Endodermal cell (in vitro differentiated cells): ENCODE measurements at regions not wholly inside any gene's neighbourhood (a gene's known extent, or its start where the extent isn't known, plus 50 kb on each side); places are given as distances from the start of the nearest gene placed in this dataset.

Source experiments
- DNase-seq: peaks from one replicate; pipeline ENCODE4 v3.0.0-alpha.2; 2017
- H3K27ac ChIP-seq: 2 replicates; pipeline ENCODE4 v1.5.1; 2013; ENCODE audit warnings: mild to moderate bottlenecking, low read depth, low read length, moderate library complexity
- H3K27me3 ChIP-seq: 2 replicates; pipeline ENCODE4 v1.6.1; 2013; ENCODE audit warnings: mild to moderate bottlenecking, low read length, moderate library complexity; ENCODE audit not compliant: insufficient read depth, control insufficient read depth, poor library complexity, severe bottlenecking
- H3K36me3 ChIP-seq: 2 replicates; pipeline ENCODE4 v1.7.0; 2013; ENCODE audit warnings: mild to moderate bottlenecking, low read length, moderate library complexity; ENCODE audit not compliant: control insufficient read depth, insufficient read depth
- H3K4me1 ChIP-seq: one replicate; pipeline ENCODE4 v1.7.0; 2013; ENCODE audit warnings: low read length; ENCODE audit not compliant: control insufficient read depth, insufficient read depth
- H3K4me3 ChIP-seq: 2 replicates; pipeline ENCODE4 v1.5.1; 2013; ENCODE audit warnings: mild to moderate bottlenecking, low read length, moderate library complexity
- H3K9ac ChIP-seq: 2 replicates; pipeline ENCODE4 v1.6.1; 2013; ENCODE audit warnings: mild to moderate bottlenecking, low read length, moderate library complexity; ENCODE audit not compliant: poor library complexity, severe bottlenecking; ENCODE audit errors: extremely low read depth
- H3K9me3 ChIP-seq: 2 replicates; pipeline ENCODE4 v1.6.1; 2013; ENCODE audit warnings: mild to moderate bottlenecking, low read length, moderate library complexity; ENCODE audit not compliant: control insufficient read depth
- H3K27ac Mint-ChIP-seq: 2 replicates; pipeline ENCODE4 v1.8.0; 2020; ENCODE audit warnings: mixed read lengths
- H3K27me3 Mint-ChIP-seq: 2 replicates; pipeline ENCODE4 v1.8.0; 2021; ENCODE audit warnings: mild to moderate bottlenecking, mixed read lengths; ENCODE audit not compliant: insufficient read depth
- H3K36me3 Mint-ChIP-seq: 2 replicates; pipeline ENCODE4 v1.8.0; 2020; ENCODE audit warnings: low read depth, mixed read lengths
- H3K4me1 Mint-ChIP-seq: 2 replicates; pipeline ENCODE4 v1.8.0; 2020; ENCODE audit warnings: mixed read lengths
- H3K4me3 Mint-ChIP-seq: 2 replicates; pipeline ENCODE4 v1.8.0; 2020; ENCODE audit warnings: mild to moderate bottlenecking, moderate library complexity, mixed read lengths
- H3K9me3 Mint-ChIP-seq: 2 replicates; pipeline ENCODE4 v1.8.0; 2020; ENCODE audit warnings: mild to moderate bottlenecking, mixed read lengths
- WGBS, 2 experiments: methylation state at CpG; one replicate each; pipeline versions ENCODE4 v1.1.5 to v1.1.7; 2013; ENCODE audit warnings: missing lambda C conversion rate in 2 of 2, mixed read lengths in 1 of 2; ENCODE audit not compliant: insufficient coverage in 1 of 2, insufficient read length in 1 of 2; 5-methylcytosine and 5-hydroxymethylcytosine counted together
- TF ChIP-seq, protein P1 (sequence below): fragments of 200-600 bp; sonication (generic); conservative IDR thresholded peaks from 2 replicates; pipeline ENCODE4 v1.5.0; 2021; ENCODE audit warnings: antibody characterized with exemption, mild to moderate bottlenecking

DNA sequence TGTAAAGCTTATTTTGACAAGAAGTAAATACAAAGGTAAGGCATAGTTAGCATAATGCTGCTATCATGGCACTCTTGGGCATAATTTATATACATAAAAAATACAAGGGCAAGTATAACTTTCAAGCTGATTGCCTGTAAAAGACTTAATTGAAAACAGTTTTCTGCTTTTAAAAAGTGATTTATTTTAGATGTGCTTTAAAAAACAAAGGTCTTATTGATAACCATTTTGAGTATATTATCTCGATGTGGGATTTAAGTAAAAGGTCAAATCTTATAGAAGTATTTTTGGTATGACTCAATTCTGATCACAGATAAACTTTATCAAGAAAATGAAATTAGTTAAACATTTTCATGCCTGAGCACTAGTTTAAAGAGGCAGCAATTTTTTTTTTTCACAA, 175.8 kb downstream of the KCNRG start:
- Mint-ChIP-seq H3K36me3 (peaks cover 9% of the 10 kb centered on the region), H3K27me3 (no peaks in the 10 kb centered on the region), H3K4me1 (peaks cover 3% of the 10 kb centered on the region), H3K4me3 (no peak overlapping the region), H3K9me3 (peaks cover 14% of the 10 kb centered on the region), H3K27ac (no peak overlapping the region)
- no peaks in the 10 kb centered on the region for H3K4me1 ChIP-seq
- H3K27me3 ChIP-seq: no peaks in the 10 kb centered on the region
- TF ChIP-seq, protein P1, sequence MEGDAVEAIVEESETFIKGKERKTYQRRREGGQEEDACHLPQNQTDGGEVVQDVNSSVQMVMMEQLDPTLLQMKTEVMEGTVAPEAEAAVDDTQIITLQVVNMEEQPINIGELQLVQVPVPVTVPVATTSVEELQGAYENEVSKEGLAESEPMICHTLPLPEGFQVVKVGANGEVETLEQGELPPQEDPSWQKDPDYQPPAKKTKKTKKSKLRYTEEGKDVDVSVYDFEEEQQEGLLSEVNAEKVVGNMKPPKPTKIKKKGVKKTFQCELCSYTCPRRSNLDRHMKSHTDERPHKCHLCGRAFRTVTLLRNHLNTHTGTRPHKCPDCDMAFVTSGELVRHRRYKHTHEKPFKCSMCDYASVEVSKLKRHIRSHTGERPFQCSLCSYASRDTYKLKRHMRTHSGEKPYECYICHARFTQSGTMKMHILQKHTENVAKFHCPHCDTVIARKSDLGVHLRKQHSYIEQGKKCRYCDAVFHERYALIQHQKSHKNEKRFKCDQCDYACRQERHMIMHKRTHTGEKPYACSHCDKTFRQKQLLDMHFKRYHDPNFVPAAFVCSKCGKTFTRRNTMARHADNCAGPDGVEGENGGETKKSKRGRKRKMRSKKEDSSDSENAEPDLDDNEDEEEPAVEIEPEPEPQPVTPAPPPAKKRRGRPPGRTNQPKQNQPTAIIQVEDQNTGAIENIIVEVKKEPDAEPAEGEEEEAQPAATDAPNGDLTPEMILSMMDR: no peak
- no peak overlapping the region for H3K4me3 ChIP-seq
- no peaks in the 10 kb centered on the region for H3K36me3 ChIP-seq
- H3K9ac ChIP-seq: no peak overlapping the region
- no peak overlapping the region for H3K27ac ChIP-seq
- no peaks in the 10 kb centered on the region for H3K9me3 ChIP-seq
- DNase-seq: no peak
- 94% methylated on average over 1 of the region's 1 CpG; no CpG with 5 or more reads in 1 of the 2 experiments for WGBS, 2 experiments

- H3K4me3 Mint-ChIP-seq: no peak overlapping the region
- no peak overlapping the region for H3K27ac Mint-ChIP-seq
- 74% methylated on average over 1 of the region's 1 CpG; no CpG with 5 or more reads in 1 of the 2 experiments for whole genome bisulfite sequencing, 2 experiments
These were observed 177.1 kb downstream of the KCNRG start for GRCh38 chr13:50192272-50192813.

DNA sequence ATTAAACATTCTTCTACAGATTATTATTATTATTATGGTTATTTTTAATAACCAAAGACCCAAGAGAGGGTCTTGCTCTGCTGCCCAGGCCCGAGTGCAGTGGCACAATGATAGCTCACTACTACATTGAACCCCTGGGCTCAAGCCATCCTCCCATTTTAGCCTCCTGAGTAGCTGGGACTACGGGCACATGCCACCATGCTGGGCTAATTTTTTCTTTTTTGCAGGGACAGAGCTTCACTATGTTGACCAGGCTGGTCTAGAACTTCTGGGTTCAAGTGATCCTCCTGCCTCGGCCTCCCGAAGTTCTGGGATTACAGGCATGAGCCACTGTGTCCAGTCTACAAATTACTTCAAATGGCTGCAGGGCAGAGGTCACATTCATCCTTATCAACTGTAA, 179.8 kb downstream of the KCNRG start:
- H3K4me3 Mint-ChIP-seq: no peak overlapping the region
- H3K4me3 ChIP-seq: no peak overlapping the region
- no peak overlapping the region for H3K27ac Mint-ChIP-seq
- no peak overlapping the region for H3K9ac ChIP-seq
- no peak for DNase-seq
- WGBS, 2 experiments: 56 to 69% methylated on average over 3 to 4 of the region's 4 CpGs
- H3K36me3 ChIP-seq: no peaks in the 10 kb centered on the region
- no peaks in the 10 kb centered on the region for H3K36me3 Mint-ChIP-seq
- no peaks in the 10 kb centered on the region for H3K9me3 ChIP-seq
- H3K4me1 Mint-ChIP-seq: no peaks in the 10 kb centered on the region
- H3K4me1 ChIP-seq: no peaks in the 10 kb centered on the region
- H3K27ac ChIP-seq: no peak overlapping the region
- TF ChIP-seq, protein P1: no peak
- H3K9me3 Mint-ChIP-seq: no peaks in the 10 kb centered on the region
- no peaks in the 10 kb centered on the region for H3K27me3 Mint-ChIP-seq
- no peaks in the 10 kb centered on the region for H3K27me3 ChIP-seq

More at GRCh38 chr13:50192272-50192813, 177.1 kb downstream of the KCNRG start:
- H3K4me1 ChIP-seq: no peaks in the 10 kb centered on the region
- no peak for DNase-seq
- no peak overlapping the region for H3K27ac ChIP-seq
- H3K36me3 ChIP-seq: no peaks in the 10 kb centered on the region
- Mint-ChIP-seq H3K4me1 (no peaks in the 10 kb centered on the region), H3K27me3 (no peaks in the 10 kb centered on the region), H3K9me3 (peaks cover under 1% of the 10 kb centered on the region), H3K36me3 (peaks cover under 1% of the 10 kb centered on the region)
- no peaks in the 10 kb centered on the region for H3K9me3 ChIP-seq
- TF ChIP-seq, protein P1: no peak
- H3K9ac ChIP-seq: no peak overlapping the region
- H3K27me3 ChIP-seq: no peaks in the 10 kb centered on the region
- no peak overlapping the region for H3K4me3 ChIP-seq
